ENCODE measurements at regions not wholly inside any gene's neighbourhood (a gene's known extent, or its start where the extent isn't known, plus 50 kb on each side); places are given as distances from the start of the nearest gene placed in this dataset.

- CTCF ChIA-PET (ENCODE audit: unreplicated experiment): no interaction called here
- DNase-seq (ENCODE audit: low spot score): no peak
- TF ChIP-seq CTCF (conservative IDR thresholded peaks at IDR 0.05; ENCODE audit: low read length) (no peak), EZH2phosphoT487 (IDR thresholded peaks at IDR 0.05; ENCODE audit: borderline replicate concordance, low read depth, low read length) (no peak)
- no TSS peak for BruUV-seq (replicated peaks)
- intact Hi-C loops (cut with micrococcal nuclease; ENCODE audit: unreplicated experiment): no loop called here
- POLR2A ChIA-PET: no interaction called here
- no peak overlapping the region for H3K4me3 ChIP-seq (ENCODE audit: low read depth, low read length, poor library complexity, severe bottlenecking)
- no peaks in the 10 kb centered on the region for H3K79me2 ChIP-seq (ENCODE audit: insufficient read depth, low read depth, low read length)
- no peaks in the 10 kb centered on the region for H3K9me2 ChIP-seq (ENCODE audit: insufficient read depth, low read length)
- no peaks in the 10 kb centered on the region for H4K20me1 ChIP-seq (ENCODE audit: insufficient read depth, low read length)
- H3K4me1 ChIP-seq (ENCODE audit: insufficient read depth, low read length, poor library complexity, severe bottlenecking): no peaks in the 10 kb centered on the region
- H3K36me3 ChIP-seq (ENCODE audit: insufficient read depth, low read length): no peaks in the 10 kb centered on the region
- H2AFZ ChIP-seq (ENCODE audit: low read length): no peak overlapping the region
- H3K27ac ChIP-seq (ENCODE audit: low read depth, low read length, poor library complexity, severe bottlenecking): no peak overlapping the region
- H3K9me3 ChIP-seq (ENCODE audit: low read length): no peaks in the 10 kb centered on the region
- H3K4me2 ChIP-seq (ENCODE audit: low read length): no peak overlapping the region
Observed at GRCh38 chr18:34985963-34986362, 55.2 kb upstream of the MAPRE2 start.

- intact Hi-C loops (cut with micrococcal nuclease; ENCODE audit: unreplicated experiment): no loop called here
- no peak overlapping the region for H2AFZ ChIP-seq (ENCODE audit: low read length)
- TF ChIP-seq EZH2phosphoT487 (IDR thresholded peaks at IDR 0.05; ENCODE audit: borderline replicate concordance, low read depth, low read length) (no peak), CTCF (conservative IDR thresholded peaks at IDR 0.05; ENCODE audit: low read length) (no peak)
- CTCF ChIA-PET (ENCODE audit: unreplicated experiment): no interaction called here
- H4K20me1 ChIP-seq (ENCODE audit: insufficient read depth, low read length): no peaks in the 10 kb centered on the region
- H3K27ac ChIP-seq (ENCODE audit: low read depth, low read length, poor library complexity, severe bottlenecking): no peak overlapping the region
- H3K79me2 ChIP-seq (ENCODE audit: insufficient read depth, low read depth, low read length): no peaks in the 10 kb centered on the region
- DNase-seq (ENCODE audit: low spot score): no peak
- no peak overlapping the region for H3K4me2 ChIP-seq (ENCODE audit: low read length)
- POLR2A ChIA-PET: no interaction called here
- no TSS peak for BruUV-seq (replicated peaks)
- H3K9me3 ChIP-seq (ENCODE audit: low read length): no peaks in the 10 kb centered on the region
- no peak overlapping the region for H3K4me3 ChIP-seq (ENCODE audit: low read depth, low read length, poor library complexity, severe bottlenecking)
- H3K9me2 ChIP-seq (ENCODE audit: insufficient read depth, low read length): no peaks in the 10 kb centered on the region
- no peaks in the 10 kb centered on the region for H3K36me3 ChIP-seq (ENCODE audit: insufficient read depth, low read length)
- no peaks in the 10 kb centered on the region for H3K4me1 ChIP-seq (ENCODE audit: insufficient read depth, low read length, poor library complexity, severe bottlenecking)
Observed at GRCh38 chr18:34990597-34990996, 50.6 kb upstream of the MAPRE2 start.

GRCh38 chr18:34991152-34991551 is 50.1 kb upstream of the MAPRE2 start:
- H3K27ac ChIP-seq (ENCODE audit: low read depth, low read length, poor library complexity, severe bottlenecking): no peak overlapping the region
- no peaks in the 10 kb centered on the region for H3K9me2 ChIP-seq (ENCODE audit: insufficient read depth, low read length)
- H3K9me3 ChIP-seq (ENCODE audit: low read length): no peaks in the 10 kb centered on the region
- CTCF ChIA-PET (ENCODE audit: unreplicated experiment): no interaction called here
- no peak overlapping the region for H2AFZ ChIP-seq (ENCODE audit: low read length)
- no peaks in the 10 kb centered on the region for H3K36me3 ChIP-seq (ENCODE audit: insufficient read depth, low read length)
- H3K79me2 ChIP-seq (ENCODE audit: insufficient read depth, low read depth, low read length): no peaks in the 10 kb centered on the region
- no TSS peak for BruUV-seq (replicated peaks)
- H4K20me1 ChIP-seq (ENCODE audit: insufficient read depth, low read length): no peaks in the 10 kb centered on the region
- H3K4me3 ChIP-seq (ENCODE audit: low read depth, low read length, poor library complexity, severe bottlenecking): no peak overlapping the region
- POLR2A ChIA-PET: interaction anchor here (1.2 kb wide), 1 partner anchor 30 kb away, joined by 3 read pairs; no protein-coding TSS in a partner anchor
- H3K4me2 ChIP-seq (ENCODE audit: low read length): no peak overlapping the region
- no peak for DNase-seq (ENCODE audit: low spot score)
- intact Hi-C loops (cut with micrococcal nuclease; ENCODE audit: unreplicated experiment): no loop called here
- H3K4me1 ChIP-seq (ENCODE audit: insufficient read depth, low read length, poor library complexity, severe bottlenecking): no peaks in the 10 kb centered on the region
- TF ChIP-seq CTCF (conservative IDR thresholded peaks at IDR 0.05; ENCODE audit: low read length) (no peak), EZH2phosphoT487 (IDR thresholded peaks at IDR 0.05; ENCODE audit: borderline replicate concordance, low read depth, low read length) (no peak)
